Omental fat pad (tissue), 3 donors: ENCODE measurements at regions not wholly inside any gene's neighbourhood (a gene's known extent, or its start where the extent isn't known, plus 50 kb on each side); places are given as distances from the start of the nearest gene placed in this dataset.

Source experiments
- ATAC-seq: fragments of 150-250 bp; one replicate; pipeline ENCODE4 v1.9.1; 2016; ENCODE audit warnings: mild to moderate bottlenecking, moderate library complexity; ENCODE audit not compliant: low FRiP score
- DNase-seq: peaks from one replicate; pipeline ENCODE4 v3.0.0-alpha.2; 2019; ENCODE audit warnings: low spot score
- TF ChIP-seq, protein P1 (sequence below), 3 donors: fragments of 450-650 bp; IDR thresholded peaks; one replicate each; pipeline ENCODE4 v1.5.1; 2016 to 2017; ENCODE audit warnings: antibody characterized with exemption in 3 of 3, mild to moderate bottlenecking in 3 of 3, moderate library complexity in 2 of 3

DNA sequence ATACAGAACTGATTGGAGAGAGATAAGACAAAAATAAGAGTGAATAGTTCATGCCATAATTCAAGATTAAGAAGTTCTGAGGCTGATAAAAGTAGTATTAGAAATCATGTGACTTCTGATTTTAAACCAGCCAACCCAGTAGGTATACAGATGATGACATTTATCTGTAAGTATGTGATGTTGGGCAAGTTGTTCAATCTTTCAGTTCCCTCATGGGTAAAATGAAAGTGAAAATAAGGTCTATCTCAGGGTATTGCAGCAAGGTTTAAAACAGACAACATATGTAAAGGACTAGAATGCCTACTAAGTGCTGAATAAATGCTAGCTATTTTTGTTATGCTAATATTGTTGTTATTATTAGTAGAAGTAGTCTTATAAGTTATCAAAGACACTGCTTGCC lies 1055.7 kb downstream of the NAALADL2 start:
- TF ChIP-seq, protein P1, sequence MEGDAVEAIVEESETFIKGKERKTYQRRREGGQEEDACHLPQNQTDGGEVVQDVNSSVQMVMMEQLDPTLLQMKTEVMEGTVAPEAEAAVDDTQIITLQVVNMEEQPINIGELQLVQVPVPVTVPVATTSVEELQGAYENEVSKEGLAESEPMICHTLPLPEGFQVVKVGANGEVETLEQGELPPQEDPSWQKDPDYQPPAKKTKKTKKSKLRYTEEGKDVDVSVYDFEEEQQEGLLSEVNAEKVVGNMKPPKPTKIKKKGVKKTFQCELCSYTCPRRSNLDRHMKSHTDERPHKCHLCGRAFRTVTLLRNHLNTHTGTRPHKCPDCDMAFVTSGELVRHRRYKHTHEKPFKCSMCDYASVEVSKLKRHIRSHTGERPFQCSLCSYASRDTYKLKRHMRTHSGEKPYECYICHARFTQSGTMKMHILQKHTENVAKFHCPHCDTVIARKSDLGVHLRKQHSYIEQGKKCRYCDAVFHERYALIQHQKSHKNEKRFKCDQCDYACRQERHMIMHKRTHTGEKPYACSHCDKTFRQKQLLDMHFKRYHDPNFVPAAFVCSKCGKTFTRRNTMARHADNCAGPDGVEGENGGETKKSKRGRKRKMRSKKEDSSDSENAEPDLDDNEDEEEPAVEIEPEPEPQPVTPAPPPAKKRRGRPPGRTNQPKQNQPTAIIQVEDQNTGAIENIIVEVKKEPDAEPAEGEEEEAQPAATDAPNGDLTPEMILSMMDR (IDR thresholded peaks at IDR 0.05): no peak
- no peak for DNase-seq

DNA sequence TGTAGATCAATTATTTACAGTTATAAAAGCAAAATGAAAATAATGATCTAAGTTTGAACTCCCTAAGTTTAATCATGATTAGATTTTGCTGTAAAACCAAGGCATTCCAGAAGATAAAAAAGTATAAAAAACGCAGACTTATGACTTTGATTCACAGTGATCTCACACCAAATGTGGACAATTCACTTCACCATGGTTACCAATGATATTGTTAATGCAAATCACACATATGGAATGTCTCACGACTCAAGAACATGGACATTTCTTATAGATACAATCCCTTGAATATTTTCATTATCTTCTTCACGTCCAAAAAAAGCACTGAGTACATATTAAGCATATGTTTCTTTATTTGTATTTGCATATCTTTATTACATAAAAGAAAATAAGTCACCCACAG lies 1054.2 kb downstream of the NAALADL2 start:
- no peak for DNase-seq
- ATAC-seq: no peak
- TF ChIP-seq, protein P1 (IDR thresholded peaks at IDR 0.05): no peak

More for the DNA sequence above, 1055.7 kb downstream of the NAALADL2 start:
- ATAC-seq: no peak

DNA sequence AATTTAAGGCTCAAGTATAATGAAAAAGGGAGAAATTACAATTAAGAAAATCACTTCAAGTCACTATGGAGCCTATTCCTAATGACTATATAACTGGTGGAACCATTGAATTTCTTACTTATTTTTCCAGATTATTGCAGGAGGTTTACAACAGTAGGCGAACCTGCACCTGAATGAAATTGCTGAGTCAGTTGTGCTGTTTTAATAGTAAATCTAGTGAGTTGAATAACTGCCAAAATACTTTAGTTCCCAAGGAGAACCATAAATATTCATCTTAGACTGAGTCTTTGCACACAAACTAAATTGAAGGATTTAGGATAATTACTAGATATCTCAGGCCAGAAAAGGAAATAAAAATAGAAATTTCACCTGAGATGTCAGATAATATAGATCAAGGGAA lies 1052.8 kb downstream of the NAALADL2 start:
- ATAC-seq (no peak), DNase-seq (no peak)
- TF ChIP-seq, protein P1 (IDR thresholded peaks at IDR 0.05): no peak

DNA sequence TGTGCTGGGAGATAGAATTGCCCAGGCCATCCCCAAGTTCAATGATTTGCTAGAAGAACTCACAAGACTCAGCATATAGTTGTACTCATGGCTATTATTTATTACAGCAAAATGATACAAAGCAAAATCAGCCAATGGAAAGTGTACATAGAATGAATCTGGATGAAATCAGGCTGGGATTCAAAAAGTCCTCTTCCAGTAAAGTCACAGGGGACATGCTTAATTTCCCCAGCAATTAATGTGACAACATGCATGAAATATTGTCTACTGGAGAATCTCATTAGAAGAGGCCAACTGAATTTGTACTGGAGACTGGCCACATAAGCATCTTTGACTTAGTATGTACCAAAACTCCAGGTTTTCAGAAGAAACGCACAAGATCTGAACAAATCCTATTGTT lies 1043.1 kb downstream of the NAALADL2 start:
- TF ChIP-seq, protein P1 (IDR thresholded peaks at IDR 0.05): no peak
- DNase-seq (no peak), ATAC-seq (no peak)

DNA sequence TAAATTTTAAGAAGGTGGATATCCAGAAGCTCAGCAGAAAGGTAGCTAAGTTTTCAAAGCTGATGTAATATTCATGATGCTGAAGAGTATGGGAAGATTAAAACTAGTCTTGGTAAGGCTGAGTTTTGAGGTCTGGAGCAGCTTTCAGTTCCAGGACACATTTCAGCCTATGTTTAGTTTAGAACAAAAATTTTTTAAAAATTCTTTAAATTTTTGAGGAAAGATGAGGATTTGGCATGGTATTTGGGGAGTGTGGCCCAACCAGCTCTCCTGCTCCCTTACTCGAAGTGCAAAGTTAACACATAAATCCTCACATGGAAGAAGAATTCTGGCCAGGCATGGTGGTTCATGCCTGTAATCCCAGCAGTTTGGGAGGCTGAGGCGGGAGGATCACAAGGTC lies 1039.1 kb downstream of the NAALADL2 start:
- TF ChIP-seq, protein P1 (IDR thresholded peaks at IDR 0.05): no peak
- ATAC-seq (no peak), DNase-seq (no peak)

DNA sequence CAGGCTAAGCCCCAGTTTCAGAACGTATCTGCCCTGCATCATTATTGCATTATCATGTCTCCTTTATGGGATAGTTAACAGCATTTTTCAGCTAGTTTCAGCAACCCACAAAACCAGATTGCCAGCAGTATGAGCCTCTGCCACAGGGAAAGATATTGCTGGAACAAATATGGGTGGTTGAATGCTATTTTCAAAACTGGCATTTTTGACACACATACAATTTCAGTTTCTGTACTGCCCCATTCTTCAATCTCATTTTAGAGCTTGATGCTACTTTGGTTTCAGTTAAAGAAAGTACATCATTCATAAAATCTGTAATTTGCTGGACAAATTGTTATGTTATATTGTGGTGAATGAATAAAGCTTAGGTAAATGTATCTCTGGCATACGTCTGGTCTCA lies 1037.5 kb downstream of the NAALADL2 start:
- TF ChIP-seq, protein P1 (IDR thresholded peaks at IDR 0.05): no peak
- ATAC-seq (no peak), DNase-seq (no peak)

DNA sequence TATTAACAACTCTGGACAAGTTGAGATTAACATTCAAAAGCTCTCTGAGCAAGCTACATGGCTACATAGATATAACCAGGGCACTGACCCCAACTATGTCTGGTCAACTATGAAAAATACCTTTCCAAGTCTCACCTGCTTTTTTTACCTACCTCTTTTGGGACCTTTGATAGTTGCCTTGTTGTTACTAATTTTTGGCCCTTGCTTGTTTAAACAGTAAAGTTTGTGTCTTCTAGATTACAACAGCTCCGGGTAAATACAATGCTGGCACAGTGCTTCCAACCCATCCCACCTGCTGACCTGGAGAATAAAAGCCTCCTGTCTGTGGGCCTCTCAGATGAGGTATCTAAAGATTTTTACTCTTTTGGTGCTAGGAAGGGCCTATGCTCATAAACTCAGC lies 1036.6 kb downstream of the NAALADL2 start:
- ATAC-seq (no peak), DNase-seq (no peak)
- TF ChIP-seq, protein P1 (IDR thresholded peaks at IDR 0.05): no peak
